ENCODE measurements at regions not wholly inside any gene's neighbourhood (a gene's known extent, or its start where the extent isn't known, plus 50 kb on each side); places are given as distances from the start of the nearest gene placed in this dataset.
"Not testable (repeated sequence)": the region's sequence is repeated elsewhere in the genome, so short reads cannot be mapped to it uniquely, and the experiment has no call there.

- DNase-seq, result no peak
Measured at GRCh38 chr17:14756479-14756878, 455.6 kb downstream of the HS3ST3B1 start.

GRCh38 chr17:14755002-14755401 lies 454.1 kb downstream of the HS3ST3B1 start:
- no peak for DNase-seq

GRCh38 chr17:14753383-14753782 lies 452.5 kb downstream of the HS3ST3B1 start:
- DNase-seq, result no peak

GRCh38 chr17:14752011-14752410 lies 451.1 kb downstream of the HS3ST3B1 start:
- no peak for DNase-seq

- no peak for DNase-seq
Measured at GRCh38 chr17:14750866-14751265, 450.0 kb downstream of the HS3ST3B1 start.

DNA sequence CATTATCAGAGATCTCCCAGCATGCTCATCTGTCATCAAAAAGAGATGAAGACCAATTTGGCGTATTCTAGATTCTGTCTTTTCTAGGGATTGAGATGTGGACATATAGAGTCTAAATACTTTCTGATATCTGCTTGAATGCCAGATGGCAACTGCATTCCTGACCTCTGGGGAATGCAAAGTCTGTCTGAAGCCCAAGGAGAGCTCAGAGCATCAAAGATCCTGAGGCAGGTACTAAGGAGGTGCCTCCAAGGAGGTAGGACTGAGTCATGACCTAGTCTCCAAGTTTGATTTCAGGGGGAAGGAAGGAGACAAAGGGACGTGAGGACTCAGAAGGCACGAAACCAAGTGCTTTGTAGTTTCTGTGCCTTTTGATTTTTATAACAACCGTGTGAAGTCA lies 448.4 kb downstream of the HS3ST3B1 start:
- DNase-seq, result no peak

DNA sequence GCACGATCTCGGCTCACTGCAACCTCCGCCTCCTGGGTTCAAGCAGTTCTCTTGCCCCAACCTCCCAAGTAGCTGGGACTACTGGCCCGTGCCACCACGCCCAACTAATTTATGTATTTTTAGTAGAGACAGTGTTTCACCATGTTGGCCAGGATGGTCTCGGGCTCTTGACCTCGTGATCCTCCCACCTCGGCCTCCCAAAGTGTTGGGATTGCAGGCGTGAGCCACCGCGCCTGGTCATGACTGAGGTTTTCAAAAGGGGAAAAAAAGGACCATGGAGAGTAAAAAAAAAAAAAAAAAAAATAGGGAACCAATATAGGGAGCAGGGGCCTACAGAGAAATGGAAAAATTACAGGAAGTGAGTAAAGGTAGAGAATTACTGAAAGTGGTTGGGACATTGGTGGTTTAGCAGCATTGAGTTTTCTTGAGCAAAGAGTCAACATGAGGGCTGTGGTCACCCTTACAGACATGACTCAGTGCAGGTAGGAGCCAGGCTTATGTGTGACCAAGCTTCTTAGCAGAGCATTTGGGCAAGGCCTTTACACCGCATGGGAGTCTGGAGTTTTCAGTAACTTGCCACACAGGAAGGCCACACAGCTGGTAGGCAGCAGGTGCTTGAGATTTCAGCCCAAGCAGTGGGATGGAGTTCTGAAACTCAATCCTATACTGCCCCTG lies 447.3 kb downstream of the HS3ST3B1 start:
- DNase-seq, result no peak

GRCh38 chr17:14747603-14747950 lies 446.7 kb downstream of the HS3ST3B1 start:
- DNase-seq, result no peak

- DNase-seq, result no peak
Measured at GRCh38 chr17:14746822-14747602, 446.1 kb downstream of the HS3ST3B1 start.

DNA sequence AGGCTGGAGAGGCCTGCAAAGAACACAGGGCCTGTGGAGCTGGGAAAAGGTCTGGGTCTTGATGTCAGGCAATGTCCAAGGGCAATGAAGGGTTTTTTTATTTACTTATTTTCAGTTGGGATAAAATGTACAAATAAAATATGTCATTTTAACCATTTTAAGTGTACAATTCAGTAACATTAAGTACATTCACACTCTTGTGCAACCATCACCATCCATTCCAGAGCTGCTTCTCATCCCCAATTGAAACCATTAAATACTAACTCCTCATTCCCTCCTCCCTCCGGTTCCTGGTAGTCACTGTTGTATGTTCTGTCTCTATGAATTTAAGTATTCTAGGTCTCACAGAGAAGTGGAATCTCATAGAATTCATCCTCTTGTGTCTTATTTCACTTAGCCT lies 444.7 kb downstream of the HS3ST3B1 start:
- DNase-seq, result no peak

DNA sequence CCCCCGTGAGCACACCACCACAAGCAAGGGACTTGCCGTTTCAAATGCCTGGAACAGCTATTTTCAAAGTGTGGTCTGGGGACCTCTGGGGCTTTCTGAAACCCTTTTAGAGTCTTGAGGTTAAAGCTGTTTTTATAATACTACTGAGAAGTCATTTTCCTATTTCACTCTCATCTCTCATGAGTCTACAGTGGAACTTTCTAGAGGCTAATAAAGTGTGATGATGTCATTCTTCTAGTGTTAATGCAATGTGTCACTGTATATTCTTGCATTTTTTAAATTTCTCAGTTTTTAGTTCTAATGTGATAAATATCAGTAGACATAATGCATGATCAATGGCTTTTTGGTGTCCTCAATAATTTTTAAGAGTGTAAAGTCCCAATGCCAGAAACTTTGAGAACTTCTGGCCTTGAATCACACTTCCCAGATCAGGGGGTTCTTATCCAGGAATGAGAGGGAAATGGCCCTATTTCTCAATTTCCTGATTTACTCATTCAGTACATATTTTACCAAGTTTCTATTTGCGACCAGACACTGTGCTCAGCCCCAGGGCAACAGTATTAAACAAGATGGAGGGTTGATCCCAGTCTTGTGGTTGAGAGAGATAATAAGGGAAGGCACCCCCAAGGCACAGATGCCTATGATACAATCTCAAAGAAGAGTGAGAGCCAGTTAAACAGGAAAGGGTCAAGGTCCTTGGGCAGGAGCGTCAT lies 444.0 kb downstream of the HS3ST3B1 start:
- no peak for DNase-seq

GRCh38 chr17:14741491-14741890 lies 440.6 kb downstream of the HS3ST3B1 start:
- no peak for DNase-seq

GRCh38 chr17:14739656-14740431 lies 439.0 kb downstream of the HS3ST3B1 start:
- no peak for DNase-seq

DNA sequence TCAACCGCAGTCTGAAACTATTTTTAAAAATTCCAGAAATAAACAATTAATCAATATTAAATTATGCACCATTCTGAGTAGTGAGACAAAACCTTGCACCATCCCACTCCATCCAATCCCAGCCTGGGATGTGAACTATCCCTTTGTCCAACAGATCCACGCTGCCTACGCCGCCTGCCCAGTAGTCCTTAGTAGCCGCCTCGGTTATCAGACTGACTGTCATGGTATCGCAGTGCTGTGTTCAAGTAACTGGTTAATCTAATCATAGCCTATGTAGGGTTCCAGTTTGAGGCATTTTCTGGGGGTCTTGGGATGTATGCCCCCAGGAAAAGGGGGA lies 437.7 kb downstream of the HS3ST3B1 start:
- no peak for DNase-seq

DNA sequence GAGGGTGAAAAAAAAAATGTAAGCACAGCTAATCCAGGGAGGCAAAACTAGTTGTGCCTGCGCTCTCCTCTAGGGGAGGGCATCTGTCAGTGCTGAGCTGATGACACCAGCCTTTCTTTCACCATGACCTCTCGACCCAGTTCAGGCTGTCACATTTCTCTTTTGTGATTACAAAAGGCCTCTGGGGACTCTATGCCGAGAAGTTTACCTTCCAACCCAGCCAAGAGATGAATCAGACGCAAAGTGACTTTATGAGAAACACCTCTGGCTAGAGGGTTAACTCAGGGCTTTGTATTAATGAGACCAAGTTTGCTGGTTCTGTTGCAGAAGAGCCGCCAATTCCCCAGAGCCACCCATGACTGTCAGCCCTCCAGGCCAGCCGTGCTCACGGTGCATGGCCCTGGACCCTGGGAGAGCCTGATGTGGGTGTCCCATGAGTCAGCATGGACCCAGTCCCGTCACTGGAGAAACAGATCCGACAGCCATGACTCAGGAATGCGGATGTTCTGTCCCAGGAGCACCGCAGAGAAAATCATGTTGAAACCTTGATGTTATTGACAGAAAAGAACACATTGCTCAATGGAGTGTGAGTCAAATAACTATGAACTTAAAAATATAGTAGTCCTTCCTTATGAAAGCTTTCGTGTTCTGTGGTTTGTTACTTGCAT lies 437.2 kb downstream of the HS3ST3B1 start:
- DNase-seq, result no peak

DNA sequence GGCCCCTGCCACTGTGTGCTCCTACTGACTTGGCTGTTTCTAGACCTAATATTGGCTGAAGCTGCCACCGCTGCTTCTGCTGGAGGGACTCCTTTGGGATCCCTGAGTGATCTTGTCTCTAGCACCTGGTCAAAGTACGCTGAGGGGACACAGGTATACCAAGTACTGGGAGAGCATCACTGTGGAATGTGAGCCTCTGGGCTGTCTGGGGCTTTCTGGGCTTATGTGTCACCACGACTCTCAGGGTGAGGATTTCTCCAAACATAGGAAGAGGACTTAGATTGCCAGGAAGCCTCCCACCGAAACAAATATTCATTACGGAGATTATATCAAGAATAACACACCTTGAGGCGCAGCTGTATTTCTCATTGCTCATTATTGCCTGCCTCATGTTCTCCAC lies 435.8 kb downstream of the HS3ST3B1 start:
- no peak for DNase-seq

- DNase-seq, result no peak
Measured at GRCh38 chr17:14733376-14733775, 432.5 kb downstream of the HS3ST3B1 start.

DNA sequence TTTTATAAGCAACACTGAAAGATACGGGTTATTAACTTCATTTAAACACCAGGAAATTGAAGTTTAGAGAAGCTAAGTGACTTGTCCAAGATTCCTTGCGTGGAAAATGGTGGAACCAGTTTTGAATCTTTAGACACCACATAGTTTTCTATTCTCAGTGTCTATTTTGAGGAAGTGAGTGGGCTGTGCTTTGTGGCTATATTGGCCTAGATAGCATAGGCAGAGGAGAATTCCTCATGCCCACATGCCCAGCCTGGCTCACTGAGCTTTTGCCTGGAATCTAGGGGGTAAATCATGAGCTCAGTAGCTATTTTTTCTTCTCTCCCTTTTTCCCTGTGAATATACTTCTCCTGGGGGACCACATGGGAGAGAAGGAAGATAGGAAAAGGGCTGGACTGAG lies 431.3 kb downstream of the HS3ST3B1 start:
- DNase-seq, result no peak

- DNase-seq, result no peak
Measured at GRCh38 chr17:14731591-14731990, 430.7 kb downstream of the HS3ST3B1 start.

- no peak for DNase-seq
Measured at GRCh38 chr17:14730821-14731220, 429.9 kb downstream of the HS3ST3B1 start.

DNA sequence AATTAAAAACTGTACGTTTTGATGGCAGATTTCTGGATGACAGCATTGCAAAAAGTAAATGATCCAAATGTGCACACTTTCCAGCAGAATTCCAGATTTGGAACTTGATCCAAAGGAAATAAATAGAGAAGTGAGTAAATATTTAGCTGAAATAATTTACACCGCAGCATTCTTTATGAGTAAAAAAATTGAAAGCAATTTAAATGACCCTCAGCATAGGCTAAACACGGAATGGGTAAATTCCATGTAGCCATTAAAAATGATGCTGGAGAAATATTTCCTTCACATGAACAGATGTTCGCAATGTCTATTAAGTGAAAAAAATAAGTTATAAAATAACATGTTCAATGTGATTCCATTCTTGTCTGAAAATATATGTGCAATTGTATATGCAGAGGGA lies 424.8 kb downstream of the HS3ST3B1 start:
- no peak for DNase-seq

- DNase-seq, result no peak
Measured at GRCh38 chr17:14724770-14725169, 423.9 kb downstream of the HS3ST3B1 start.

GRCh38 chr17:14723349-14723748 lies 422.5 kb downstream of the HS3ST3B1 start:
- DNase-seq, result not testable (repeated sequence)
